Common myeloid progenitor, CD34-positive (primary cell): ENCODE measurements at regions not wholly inside any gene's neighbourhood (a gene's known extent, or its start where the extent isn't known, plus 50 kb on each side); places are given as distances from the start of the nearest gene placed in this dataset.

Experiments used
- CTCF ChIA-PET: fragments of 350-600 bp; sonication (Branson Sonifier 250); formaldehyde crosslinking; loops from one replicate; lab custom pipeline; 2021; ENCODE audit warnings: antibody characterized with exemption; lab: Charles Lee
- POLR2A ChIA-PET: fragments of 350-600 bp; sonication (Branson Sonifier 250); formaldehyde crosslinking; loops from one replicate; lab custom pipeline; 2021; ENCODE audit warnings: antibody characterized with exemption; lab: Charles Lee
- DNase-seq, 3 donors: peaks; one replicate each; pipeline versions ENCODE4 v3.0.0 to v3.0.0-alpha.2; 2013
- H3K27ac ChIP-seq, 2 experiments: 1 replicate in 1 of 2; 2 replicates in 1 of 2; pipeline ENCODE4 v1.7.0; 2013; ENCODE audit warnings: inconsistent platforms in 2 of 2, low read length in 2 of 2, mild to moderate bottlenecking in 2 of 2, low read depth in 1 of 2, moderate library complexity in 1 of 2; ENCODE audit not compliant: severe bottlenecking in 2 of 2, insufficient read depth in 1 of 2, poor library complexity in 1 of 2
- H3K27me3 ChIP-seq, 5 experiments: replicated peaks in 2 of 5; 1 replicate in 3 of 5; 2 replicates in 2 of 5; pipeline versions ENCODE4 v1.6.1 to v1.7.0; 2013; ENCODE audit warnings: low read length in 4 of 5, mild to moderate bottlenecking in 2 of 5, moderate library complexity in 2 of 5, inconsistent platforms in 1 of 5; ENCODE audit not compliant: insufficient read depth in 5 of 5, control insufficient read depth in 4 of 5
- H3K36me3 ChIP-seq, 4 experiments: 1 replicate in 2 of 4; 2 replicates in 2 of 4; pipeline versions ENCODE4 v1.6.1 to v1.7.0; 2013; ENCODE audit warnings: low read length in 3 of 4, control low read depth in 1 of 4, mild to moderate bottlenecking in 1 of 4; ENCODE audit not compliant: control insufficient read depth in 4 of 4, insufficient read depth in 4 of 4
- H3K4me1 ChIP-seq, 4 experiments: 1 replicate in 3 of 4; 2 replicates in 1 of 4; pipeline versions ENCODE4 v1.6.1 to v1.7.1; 2013; ENCODE audit warnings: low read length in 3 of 4, mild to moderate bottlenecking in 3 of 4, control low read depth in 1 of 4, inconsistent platforms in 1 of 4, moderate library complexity in 1 of 4; ENCODE audit not compliant: control insufficient read depth in 4 of 4, insufficient read depth in 4 of 4; ENCODE audit errors: control extremely low read depth in 1 of 4
- H3K4me3 ChIP-seq, 7 experiments: 1 replicate in 4 of 7; 2 replicates in 3 of 7; pipeline versions ENCODE4 v1.5.1 to v1.7.0; 2013; ENCODE audit warnings: mild to moderate bottlenecking in 7 of 7, low read length in 6 of 7, moderate library complexity in 6 of 7, inconsistent platforms in 2 of 7, low read depth in 2 of 7, control low read depth in 1 of 7; ENCODE audit not compliant: insufficient read depth in 4 of 7, control insufficient read depth in 1 of 7; ENCODE audit errors: extremely low read depth in 1 of 7
- H3K9me3 ChIP-seq, 5 experiments: 1 replicate in 4 of 5; 2 replicates in 1 of 5; pipeline versions ENCODE4 v1.6.1 to v1.7.1; 2013; ENCODE audit warnings: low read length in 4 of 5, mild to moderate bottlenecking in 2 of 5, inconsistent platforms in 1 of 5, low read depth in 1 of 5, moderate library complexity in 1 of 5; ENCODE audit not compliant: control insufficient read depth in 4 of 5, insufficient read depth in 2 of 5; ENCODE audit errors: control extremely low read depth in 1 of 5
- WGBS: methylation state at CpG from one replicate; pipeline ENCODE4 v1.1.5; 2013; ENCODE audit not compliant: insufficient coverage; 5-methylcytosine and 5-hydroxymethylcytosine counted together

- Histone ChIP-seq H3K27ac (no peak overlapping the region), H3K27me3 (peaks cover 0 to 6% (median 0%) of the 10 kb centered on the region in 5 experiments), H3K4me3 (peak overlapping the region in 1 of 7 experiments; percentile 39), H3K4me1 (peaks cover 0 to 8% (median 6%) of the 10 kb centered on the region in 4 experiments), H3K9me3 (no peaks in the 10 kb centered on the region), H3K36me3 (no peaks in the 10 kb centered on the region)
- CTCF ChIA-PET: interaction anchor here (1.8 kb wide), 1 partner anchor 24 kb away, joined by 5 read pairs; no protein-coding TSS in a partner anchor
- DNase-seq: peak; percentile 20 to 40 (median 22)
- 96% methylated on average over 13 of the region's 13 CpGs for WGBS
- POLR2A ChIA-PET: no interaction called here
Measured at GRCh38 chr20:59428441-59429205, 128.2 kb downstream of the EDN3 start.

DNA sequence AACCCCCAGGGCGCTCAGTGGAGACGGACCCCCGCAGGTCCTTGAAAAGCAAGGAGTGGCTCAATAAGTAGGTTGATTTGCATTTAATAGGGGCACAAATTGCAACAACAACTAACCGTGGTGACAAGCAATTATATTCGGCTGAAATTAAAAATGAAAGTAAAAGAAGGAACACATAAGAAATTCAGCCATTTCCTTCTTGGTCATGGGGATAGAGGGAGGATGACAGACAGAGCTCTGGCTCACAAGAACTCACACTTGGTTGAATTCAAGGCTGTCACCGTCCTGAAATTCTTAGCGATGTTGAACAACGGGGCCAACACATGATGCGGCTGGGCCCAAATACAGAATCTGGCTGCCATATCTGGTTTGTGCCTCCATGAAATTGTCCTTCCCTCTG is 129.0 kb downstream of the EDN3 start:
- Histone ChIP-seq H3K27ac (no peak overlapping the region), H3K4me1 (peaks cover 0 to 8% (median 6%) of the 10 kb centered on the region in 4 experiments), H3K27me3 (peaks cover 0 to 6% (median 0%) of the 10 kb centered on the region in 5 experiments), H3K9me3 (no peaks in the 10 kb centered on the region), H3K4me3 (peak overlapping the region in 4 of 7 experiments; percentile 21 to 39 (median 26)), H3K36me3 (no peaks in the 10 kb centered on the region)
- CTCF ChIA-PET: interaction anchor here (1.8 kb wide), 1 partner anchor 25 kb away, joined by 5 read pairs; no protein-coding TSS in a partner anchor
- WGBS: 63% methylated on average over 6 of the region's 9 CpGs
- DNase-seq: peak in 2 of 3 donors; percentile 38 to 47
- POLR2A ChIA-PET: interaction anchor here (0.7 kb wide), 1 partner anchor 139 kb away, joined by 6 read pairs; no protein-coding TSS in a partner anchor

DNA sequence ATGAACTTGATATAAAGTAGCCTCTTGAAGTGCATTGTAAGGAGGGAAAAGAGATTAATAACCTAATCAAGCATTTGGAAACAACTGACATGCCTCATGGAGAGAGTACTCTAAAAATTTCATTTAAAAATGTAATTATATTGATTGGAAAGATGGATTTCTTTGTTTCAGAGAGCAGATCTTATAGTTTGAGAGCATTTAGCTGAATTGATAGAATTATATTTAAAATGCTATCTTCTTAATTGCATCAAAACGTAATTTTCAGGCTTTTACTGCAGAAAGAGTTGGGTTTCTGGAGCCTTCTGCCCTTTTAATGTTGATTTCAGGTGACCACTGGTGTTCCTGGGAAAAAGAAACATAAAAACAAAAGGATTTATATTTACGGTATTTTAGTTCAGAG is 130.6 kb downstream of the EDN3 start:
- ChIA-PET POLR2A (no interaction called here), CTCF (no interaction called here)
- DNase-seq: no peak
- H3K36me3 ChIP-seq: no peaks in the 10 kb centered on the region
- H3K9me3 ChIP-seq: no peaks in the 10 kb centered on the region
- no peak overlapping the region for H3K4me3 ChIP-seq
- WGBS: 100% methylated on average over 1 of the region's 2 CpGs
- peaks cover 0 to 6% (median 0%) of the 10 kb centered on the region in 5 experiments for H3K27me3 ChIP-seq
- H3K4me1 ChIP-seq: peaks cover 0 to 8% (median 6%) of the 10 kb centered on the region in 4 experiments
- no peak overlapping the region for H3K27ac ChIP-seq

- H3K4me1 ChIP-seq: no peaks in the 10 kb centered on the region
- DNase-seq: no peak
- POLR2A ChIA-PET: no interaction called here
- H3K27me3 ChIP-seq: peaks cover 0 to 5% (median 0%) of the 10 kb centered on the region in 5 experiments
- no peaks in the 10 kb centered on the region for H3K36me3 ChIP-seq
- H3K27ac ChIP-seq: no peak overlapping the region
- CTCF ChIA-PET: no interaction called here
- H3K9me3 ChIP-seq: no peaks in the 10 kb centered on the region
- H3K4me3 ChIP-seq: no peak overlapping the region
- WGBS: 80% methylated on average over 1 of the region's 2 CpGs
Measured at GRCh38 chr20:59434960-59435359, 134.5 kb downstream of the EDN3 start.

DNA sequence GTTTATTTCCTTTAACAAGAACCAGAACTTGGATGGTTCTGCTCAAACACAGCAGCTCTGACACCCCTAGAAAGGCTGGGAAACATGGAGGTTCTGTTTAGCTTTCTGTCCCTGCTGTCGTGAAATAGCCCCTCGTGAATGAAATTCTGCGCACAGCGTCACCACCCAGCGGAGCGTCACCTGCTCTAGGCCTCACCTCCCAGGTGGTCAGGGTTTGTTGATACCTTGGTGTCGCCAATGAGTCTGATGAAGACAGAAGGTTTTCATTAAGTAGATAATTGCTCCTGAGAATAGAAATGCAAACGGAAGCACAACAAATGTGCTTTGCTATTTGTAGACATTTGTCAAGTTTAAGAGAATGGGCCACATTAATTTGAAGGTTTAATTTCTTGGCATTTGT is 135.1 kb downstream of the EDN3 start:
- Histone ChIP-seq H3K27ac (no peak overlapping the region), H3K27me3 (peaks cover 0 to 5% (median 0%) of the 10 kb centered on the region in 5 experiments), H3K9me3 (no peaks in the 10 kb centered on the region), H3K36me3 (no peaks in the 10 kb centered on the region), H3K4me1 (no peaks in the 10 kb centered on the region), H3K4me3 (no peak overlapping the region)
- DNase-seq: no peak
- ChIA-PET CTCF (no interaction called here), POLR2A (no interaction called here)
- 93% methylated on average over 8 of the region's 8 CpGs for WGBS

GRCh38 chr20:59437601-59438031 is 137.2 kb downstream of the EDN3 start:
- no peak overlapping the region for H3K4me3 ChIP-seq
- WGBS: 96% methylated on average over 7 of the region's 13 CpGs
- CTCF ChIA-PET: interaction anchor here (1.3 to 1.5 kb wide), 2 partner anchors 10 to 568 kb away, joined by 4 to 9 read pairs; no protein-coding TSS in a partner anchor
- H3K27ac ChIP-seq: no peak overlapping the region
- H3K36me3 ChIP-seq: no peaks in the 10 kb centered on the region
- peaks cover 0 to 14% (median 7%) of the 10 kb centered on the region in 5 experiments for H3K27me3 ChIP-seq
- DNase-seq: no peak
- no peaks in the 10 kb centered on the region for H3K4me1 ChIP-seq
- no peaks in the 10 kb centered on the region for H3K9me3 ChIP-seq
- POLR2A ChIA-PET: no interaction called here

DNA sequence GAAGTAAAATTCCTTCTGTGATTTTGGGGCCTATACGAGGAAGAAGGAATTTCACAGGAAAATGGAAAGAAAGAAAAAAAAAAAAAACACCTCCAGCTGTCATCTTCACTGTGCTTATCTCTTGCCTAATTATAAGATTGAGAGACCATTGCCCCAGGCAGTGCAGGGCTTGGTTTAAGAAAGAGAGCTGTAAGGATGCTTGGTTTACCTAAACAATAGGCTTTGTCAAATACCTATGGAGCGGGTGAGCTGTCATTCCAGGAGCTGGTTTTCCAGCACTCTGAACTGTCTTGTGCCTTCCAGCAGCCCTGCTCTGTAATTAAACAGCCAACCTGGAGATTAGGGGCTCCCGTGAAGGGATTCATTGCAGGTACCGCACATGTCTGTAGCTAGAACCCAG is 137.8 kb downstream of the EDN3 start:
- no peaks in the 10 kb centered on the region for H3K4me1 ChIP-seq
- H3K36me3 ChIP-seq: no peaks in the 10 kb centered on the region
- H3K4me3 ChIP-seq: no peak overlapping the region
- WGBS: 100% methylated on average over 3 of the region's 4 CpGs
- ChIA-PET POLR2A (no interaction called here), CTCF (interaction anchor here (1.3 to 1.5 kb wide), 2 partner anchors 10 to 569 kb away, joined by 4 to 9 read pairs; no protein-coding TSS in a partner anchor)
- H3K9me3 ChIP-seq: no peaks in the 10 kb centered on the region
- H3K27ac ChIP-seq: no peak overlapping the region
- H3K27me3 ChIP-seq: peaks cover 0 to 20% (median 7%) of the 10 kb centered on the region in 5 experiments
- no peak for DNase-seq
